NT2/D1 (cell line): ENCODE measurements at regions not wholly inside any gene's neighbourhood (a gene's known extent, or its start where the extent isn't known, plus 50 kb on each side); places are given as distances from the start of the nearest gene placed in this dataset.

Source experiments
- DNase-seq: peaks from one replicate; pipeline ENCODE4 v3.0.0-alpha.2; 2011; ENCODE audit warnings: low read depth, low spot score
- H3K27me3 ChIP-seq: 2 replicates; pipeline ENCODE4 v1.6.0; 2011; ENCODE audit warnings: mild to moderate bottlenecking; ENCODE audit not compliant: insufficient read length, insufficient read depth
- H3K36me3 ChIP-seq: 2 replicates; pipeline ENCODE4 v1.6.1; 2011; ENCODE audit warnings: mild to moderate bottlenecking, low read length, mixed read lengths; ENCODE audit not compliant: insufficient read depth, insufficient read length
- H3K4me1 ChIP-seq: 2 replicates; pipeline ENCODE4 v1.5.1; 2011; ENCODE audit not compliant: insufficient read depth, insufficient read length
- H3K4me3 ChIP-seq: 2 replicates; pipeline ENCODE4 v1.5.1; 2011; ENCODE audit warnings: low read depth; ENCODE audit not compliant: insufficient read length
- H3K9ac ChIP-seq: 2 replicates; pipeline ENCODE4 v1.6.0; 2011; ENCODE audit warnings: low read depth; ENCODE audit not compliant: insufficient read length
- H3K9me3 ChIP-seq: 2 replicates; pipeline ENCODE4 v1.5.1; 2011; ENCODE audit warnings: mild to moderate bottlenecking, low read length; ENCODE audit not compliant: insufficient read depth
- SUZ12 ChIP-seq: IDR thresholded peaks from 2 replicates; pipeline ENCODE4 v1.6.1; 2011; ENCODE audit not compliant: insufficient read length, insufficient read depth; ENCODE audit errors: extremely low read depth
- YY1 ChIP-seq: IDR thresholded peaks from 2 replicates; pipeline ENCODE4 v1.6.1; 2011; ENCODE audit not compliant: insufficient read length, insufficient read depth
- ZNF274 ChIP-seq: IDR thresholded peaks from 2 replicates; pipeline ENCODE4 v1.6.1; 2011; ENCODE audit warnings: mild to moderate bottlenecking, low read depth, low read length

DNA sequence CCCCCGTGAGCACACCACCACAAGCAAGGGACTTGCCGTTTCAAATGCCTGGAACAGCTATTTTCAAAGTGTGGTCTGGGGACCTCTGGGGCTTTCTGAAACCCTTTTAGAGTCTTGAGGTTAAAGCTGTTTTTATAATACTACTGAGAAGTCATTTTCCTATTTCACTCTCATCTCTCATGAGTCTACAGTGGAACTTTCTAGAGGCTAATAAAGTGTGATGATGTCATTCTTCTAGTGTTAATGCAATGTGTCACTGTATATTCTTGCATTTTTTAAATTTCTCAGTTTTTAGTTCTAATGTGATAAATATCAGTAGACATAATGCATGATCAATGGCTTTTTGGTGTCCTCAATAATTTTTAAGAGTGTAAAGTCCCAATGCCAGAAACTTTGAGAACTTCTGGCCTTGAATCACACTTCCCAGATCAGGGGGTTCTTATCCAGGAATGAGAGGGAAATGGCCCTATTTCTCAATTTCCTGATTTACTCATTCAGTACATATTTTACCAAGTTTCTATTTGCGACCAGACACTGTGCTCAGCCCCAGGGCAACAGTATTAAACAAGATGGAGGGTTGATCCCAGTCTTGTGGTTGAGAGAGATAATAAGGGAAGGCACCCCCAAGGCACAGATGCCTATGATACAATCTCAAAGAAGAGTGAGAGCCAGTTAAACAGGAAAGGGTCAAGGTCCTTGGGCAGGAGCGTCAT, 444.0 kb downstream of the HS3ST3B1 start:
- Histone ChIP-seq H3K9me3 (no peaks in the 10 kb centered on the region), H3K4me1 (no peaks in the 10 kb centered on the region), H3K27me3 (no peaks in the 10 kb centered on the region), H3K36me3 (no peaks in the 10 kb centered on the region), H3K4me3 (no peak overlapping the region), H3K9ac (no peak overlapping the region)
- TF ChIP-seq YY1: no peak
- TF ChIP-seq ZNF274: no peak
- no peak for TF ChIP-seq SUZ12
- DNase-seq: no peak

DNA sequence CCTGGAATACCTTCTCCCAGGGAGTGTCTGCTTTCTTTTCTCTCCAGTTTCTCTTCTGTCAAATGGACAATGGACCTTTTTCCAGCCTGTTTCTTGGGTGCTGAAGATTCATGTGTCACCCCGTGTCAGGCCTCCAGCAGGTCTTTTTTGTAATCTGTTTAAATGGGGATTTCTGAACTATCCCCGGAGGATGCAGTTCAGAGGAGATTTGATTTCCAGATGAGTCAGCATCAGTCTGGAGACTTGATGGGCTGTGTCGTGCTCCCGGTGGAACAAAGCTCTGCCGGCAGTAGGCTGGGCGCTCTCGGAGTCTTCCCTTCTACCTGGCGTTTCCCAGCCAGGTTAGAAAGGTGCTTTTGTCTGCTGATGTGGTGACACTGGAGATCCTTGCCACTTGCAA, 440.6 kb downstream of the HS3ST3B1 start:
- TF ChIP-seq SUZ12: no peak
- no peak for TF ChIP-seq YY1
- no peak for TF ChIP-seq ZNF274
- Histone ChIP-seq H3K27me3 (no peaks in the 10 kb centered on the region), H3K9ac (no peak overlapping the region), H3K9me3 (no peaks in the 10 kb centered on the region), H3K36me3 (no peaks in the 10 kb centered on the region), H3K4me3 (no peak overlapping the region), H3K4me1 (peaks cover 3% of the 10 kb centered on the region)
- DNase-seq: no peak

DNA sequence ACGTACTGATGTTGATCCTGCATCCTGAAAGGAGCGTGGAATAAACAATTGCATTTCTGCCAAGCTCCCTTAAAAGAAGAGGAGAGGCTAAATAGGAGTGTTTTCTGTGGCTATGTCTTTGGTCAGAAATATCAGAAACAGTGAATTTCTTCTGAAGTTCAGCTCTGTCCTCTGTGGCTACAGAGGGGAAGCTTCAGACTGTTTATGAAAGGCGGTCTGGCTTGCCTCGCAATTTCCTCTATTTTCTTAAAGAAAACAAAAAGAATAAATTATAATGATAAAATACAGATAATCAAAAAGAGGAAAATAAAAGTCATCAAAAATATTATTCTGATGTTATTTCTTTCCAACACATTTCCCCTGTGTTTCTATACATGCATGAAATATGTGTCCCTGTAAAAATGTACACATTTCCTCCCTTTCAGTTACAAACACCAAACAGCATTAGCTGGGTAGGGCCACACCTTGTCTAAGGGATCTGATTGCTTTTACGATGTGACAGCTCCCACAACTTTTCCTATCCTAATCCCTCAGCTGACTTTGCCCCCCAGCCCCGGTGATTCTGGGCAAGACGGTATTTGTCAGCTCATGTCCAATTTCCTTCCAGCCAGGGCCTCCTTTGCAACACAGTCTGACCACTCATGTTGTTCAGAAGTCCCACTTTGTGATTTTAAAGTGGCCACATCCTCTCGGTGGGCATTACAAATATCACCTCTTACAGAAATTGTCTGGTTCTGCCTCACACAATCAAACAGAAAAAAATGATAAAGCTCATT, 439.0 kb downstream of the HS3ST3B1 start:
- Histone ChIP-seq H3K4me1 (peaks cover 3% of the 10 kb centered on the region), H3K36me3 (no peaks in the 10 kb centered on the region), H3K9me3 (no peaks in the 10 kb centered on the region), H3K4me3 (no peak overlapping the region), H3K27me3 (no peaks in the 10 kb centered on the region), H3K9ac (no peak overlapping the region)
- DNase-seq: no peak
- no peak for TF ChIP-seq SUZ12
- no peak for TF ChIP-seq ZNF274
- no peak for TF ChIP-seq YY1

DNA sequence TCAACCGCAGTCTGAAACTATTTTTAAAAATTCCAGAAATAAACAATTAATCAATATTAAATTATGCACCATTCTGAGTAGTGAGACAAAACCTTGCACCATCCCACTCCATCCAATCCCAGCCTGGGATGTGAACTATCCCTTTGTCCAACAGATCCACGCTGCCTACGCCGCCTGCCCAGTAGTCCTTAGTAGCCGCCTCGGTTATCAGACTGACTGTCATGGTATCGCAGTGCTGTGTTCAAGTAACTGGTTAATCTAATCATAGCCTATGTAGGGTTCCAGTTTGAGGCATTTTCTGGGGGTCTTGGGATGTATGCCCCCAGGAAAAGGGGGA, 437.7 kb downstream of the HS3ST3B1 start:
- no peak for DNase-seq
- H3K36me3 ChIP-seq: no peaks in the 10 kb centered on the region
- TF ChIP-seq YY1 (no peak), SUZ12 (no peak), ZNF274 (no peak)
- no peak overlapping the region for H3K4me3 ChIP-seq
- peaks cover 3% of the 10 kb centered on the region for H3K4me1 ChIP-seq
- no peaks in the 10 kb centered on the region for H3K27me3 ChIP-seq
- no peaks in the 10 kb centered on the region for H3K9me3 ChIP-seq
- H3K9ac ChIP-seq: no peak overlapping the region

DNA sequence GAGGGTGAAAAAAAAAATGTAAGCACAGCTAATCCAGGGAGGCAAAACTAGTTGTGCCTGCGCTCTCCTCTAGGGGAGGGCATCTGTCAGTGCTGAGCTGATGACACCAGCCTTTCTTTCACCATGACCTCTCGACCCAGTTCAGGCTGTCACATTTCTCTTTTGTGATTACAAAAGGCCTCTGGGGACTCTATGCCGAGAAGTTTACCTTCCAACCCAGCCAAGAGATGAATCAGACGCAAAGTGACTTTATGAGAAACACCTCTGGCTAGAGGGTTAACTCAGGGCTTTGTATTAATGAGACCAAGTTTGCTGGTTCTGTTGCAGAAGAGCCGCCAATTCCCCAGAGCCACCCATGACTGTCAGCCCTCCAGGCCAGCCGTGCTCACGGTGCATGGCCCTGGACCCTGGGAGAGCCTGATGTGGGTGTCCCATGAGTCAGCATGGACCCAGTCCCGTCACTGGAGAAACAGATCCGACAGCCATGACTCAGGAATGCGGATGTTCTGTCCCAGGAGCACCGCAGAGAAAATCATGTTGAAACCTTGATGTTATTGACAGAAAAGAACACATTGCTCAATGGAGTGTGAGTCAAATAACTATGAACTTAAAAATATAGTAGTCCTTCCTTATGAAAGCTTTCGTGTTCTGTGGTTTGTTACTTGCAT, 437.2 kb downstream of the HS3ST3B1 start:
- no peak overlapping the region for H3K9ac ChIP-seq
- H3K36me3 ChIP-seq: no peaks in the 10 kb centered on the region
- H3K4me3 ChIP-seq: no peak overlapping the region
- DNase-seq: no peak
- H3K4me1 ChIP-seq: peaks cover 3% of the 10 kb centered on the region
- no peaks in the 10 kb centered on the region for H3K9me3 ChIP-seq
- H3K27me3 ChIP-seq: no peaks in the 10 kb centered on the region
- TF ChIP-seq ZNF274: no peak
- TF ChIP-seq YY1: no peak
- TF ChIP-seq SUZ12: no peak

DNA sequence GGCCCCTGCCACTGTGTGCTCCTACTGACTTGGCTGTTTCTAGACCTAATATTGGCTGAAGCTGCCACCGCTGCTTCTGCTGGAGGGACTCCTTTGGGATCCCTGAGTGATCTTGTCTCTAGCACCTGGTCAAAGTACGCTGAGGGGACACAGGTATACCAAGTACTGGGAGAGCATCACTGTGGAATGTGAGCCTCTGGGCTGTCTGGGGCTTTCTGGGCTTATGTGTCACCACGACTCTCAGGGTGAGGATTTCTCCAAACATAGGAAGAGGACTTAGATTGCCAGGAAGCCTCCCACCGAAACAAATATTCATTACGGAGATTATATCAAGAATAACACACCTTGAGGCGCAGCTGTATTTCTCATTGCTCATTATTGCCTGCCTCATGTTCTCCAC, 435.8 kb downstream of the HS3ST3B1 start:
- TF ChIP-seq YY1 (no peak), SUZ12 (no peak), ZNF274 (no peak)
- Histone ChIP-seq H3K9ac (no peak overlapping the region), H3K36me3 (no peaks in the 10 kb centered on the region), H3K4me3 (no peak overlapping the region), H3K9me3 (no peaks in the 10 kb centered on the region), H3K27me3 (no peaks in the 10 kb centered on the region), H3K4me1 (peaks cover 3% of the 10 kb centered on the region)
- DNase-seq: no peak

DNA sequence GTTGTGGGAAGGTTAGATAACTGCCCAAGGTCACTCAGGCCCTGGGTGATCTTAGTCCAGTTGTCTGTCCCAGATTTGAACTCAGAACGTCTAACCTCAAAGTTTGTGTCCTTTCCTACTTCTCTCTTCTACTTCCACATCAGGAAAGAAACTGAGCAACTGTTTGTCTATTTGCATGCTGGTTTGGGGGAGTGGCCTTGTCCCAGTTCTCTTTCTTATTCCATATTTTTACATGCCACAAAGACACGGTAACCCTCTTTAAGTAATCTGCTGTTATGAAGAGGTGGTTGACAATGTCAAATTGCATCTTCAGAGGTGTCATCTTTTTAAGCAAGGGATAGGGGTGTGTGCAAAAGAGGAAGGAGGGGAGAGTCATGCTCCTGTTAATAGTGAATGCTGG, 432.5 kb downstream of the HS3ST3B1 start:
- no peaks in the 10 kb centered on the region for H3K36me3 ChIP-seq
- H3K9ac ChIP-seq: no peak overlapping the region
- peaks cover 3% of the 10 kb centered on the region for H3K4me1 ChIP-seq
- no peak for DNase-seq
- no peak overlapping the region for H3K4me3 ChIP-seq
- H3K27me3 ChIP-seq: no peaks in the 10 kb centered on the region
- no peaks in the 10 kb centered on the region for H3K9me3 ChIP-seq
- TF ChIP-seq YY1 (no peak), SUZ12 (no peak), ZNF274 (no peak)
